ENCODE measurements at regions not wholly inside any gene's neighbourhood (a gene's known extent, or its start where the extent isn't known, plus 50 kb on each side); places are given as distances from the start of the nearest gene placed in this dataset.

DNA sequence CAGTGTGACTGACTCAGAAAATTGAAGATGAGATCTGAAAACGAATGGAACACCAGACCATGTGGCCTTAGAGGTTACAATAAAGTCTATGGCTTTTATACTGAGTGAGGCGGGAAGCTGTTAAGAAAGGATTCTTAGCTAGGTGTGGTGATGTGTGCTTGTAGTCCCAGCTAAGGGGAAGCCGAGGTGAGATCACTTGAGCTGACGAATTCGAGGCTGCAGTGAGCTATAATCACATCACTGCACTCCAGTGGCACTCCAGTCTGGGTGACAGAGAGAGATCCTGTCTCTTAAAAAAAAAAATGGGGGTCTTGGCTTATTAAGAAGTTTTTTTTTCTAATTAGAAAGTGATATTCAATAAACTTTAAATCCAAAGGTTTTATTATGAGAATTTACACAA is 678.6 kb downstream of the TMTC2 start:
- TF ChIP-seq, protein P1, sequence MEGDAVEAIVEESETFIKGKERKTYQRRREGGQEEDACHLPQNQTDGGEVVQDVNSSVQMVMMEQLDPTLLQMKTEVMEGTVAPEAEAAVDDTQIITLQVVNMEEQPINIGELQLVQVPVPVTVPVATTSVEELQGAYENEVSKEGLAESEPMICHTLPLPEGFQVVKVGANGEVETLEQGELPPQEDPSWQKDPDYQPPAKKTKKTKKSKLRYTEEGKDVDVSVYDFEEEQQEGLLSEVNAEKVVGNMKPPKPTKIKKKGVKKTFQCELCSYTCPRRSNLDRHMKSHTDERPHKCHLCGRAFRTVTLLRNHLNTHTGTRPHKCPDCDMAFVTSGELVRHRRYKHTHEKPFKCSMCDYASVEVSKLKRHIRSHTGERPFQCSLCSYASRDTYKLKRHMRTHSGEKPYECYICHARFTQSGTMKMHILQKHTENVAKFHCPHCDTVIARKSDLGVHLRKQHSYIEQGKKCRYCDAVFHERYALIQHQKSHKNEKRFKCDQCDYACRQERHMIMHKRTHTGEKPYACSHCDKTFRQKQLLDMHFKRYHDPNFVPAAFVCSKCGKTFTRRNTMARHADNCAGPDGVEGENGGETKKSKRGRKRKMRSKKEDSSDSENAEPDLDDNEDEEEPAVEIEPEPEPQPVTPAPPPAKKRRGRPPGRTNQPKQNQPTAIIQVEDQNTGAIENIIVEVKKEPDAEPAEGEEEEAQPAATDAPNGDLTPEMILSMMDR (IDR thresholded peaks at IDR 0.05): no peak
- TF ChIP-seq POLR2A (IDR thresholded peaks at IDR 0.05): no peak

All from adrenal gland (tissue), 5 donors.